HEK293T (cell line): ENCODE measurements at regions not wholly inside any gene's neighbourhood (a gene's known extent, or its start where the extent isn't known, plus 50 kb on each side); places are given as distances from the start of the nearest gene placed in this dataset.

Experiments used
- CTCF ChIA-PET: fragments of 350-600 bp; formaldehyde crosslinking; extraction: SDS; loops from one replicate; lab custom pipeline; 2021; ENCODE audit warnings: antibody characterized with exemption, inconsistent platforms; lab: Yijun Ruan, JAX
- POLR2A ChIA-PET: fragments of 350-600 bp; formaldehyde crosslinking; extraction: SDS; loops from one replicate; lab custom pipeline; 2020; ENCODE audit warnings: antibody characterized with exemption, inconsistent platforms; lab: Yijun Ruan, JAX
- DNase-seq: peaks from one replicate; pipeline ENCODE4 v3.0.0; 2012; ENCODE audit warnings: mixed read lengths; ENCODE audit errors: extremely low spot score
- ARNT ChIP-seq: fragments of 450-650 bp; IDR thresholded peaks from 2 replicates; pipeline ENCODE4 v1.6.1; 2017; ENCODE audit warnings: mild to moderate bottlenecking
- BHLHE40 ChIP-seq: fragments of 450-650 bp; IDR thresholded peaks from 2 replicates; pipeline ENCODE4 v1.6.1; 2016; ENCODE audit warnings: mild to moderate bottlenecking, moderate library complexity, borderline replicate concordance
- CTBP1 ChIP-seq: fragments of 450-650 bp; IDR thresholded peaks from 2 replicates; pipeline ENCODE4 v1.6.1; 2016; ENCODE audit warnings: borderline replicate concordance
- ELF4 ChIP-seq: fragments of 450-650 bp; IDR thresholded peaks from 2 replicates; pipeline ENCODE4 v1.6.1; 2017; ENCODE audit warnings: antibody characterized with exemption
- FOXA1 ChIP-seq: fragments of 450-650 bp; IDR thresholded peaks from 2 replicates; pipeline ENCODE4 v1.6.1; 2016; ENCODE audit warnings: mild to moderate bottlenecking
- FOXK2 ChIP-seq: fragments of 450-650 bp; IDR thresholded peaks from 2 replicates; pipeline ENCODE4 v1.6.1; 2016; ENCODE audit warnings: mild to moderate bottlenecking
- FOXM1 ChIP-seq: fragments of 450-650 bp; IDR thresholded peaks from 2 replicates; pipeline ENCODE4 v1.6.1; 2017; ENCODE audit warnings: mild to moderate bottlenecking, borderline replicate concordance
- HDGF ChIP-seq: fragments of 450-650 bp; IDR thresholded peaks from 2 replicates; pipeline ENCODE4 v1.6.1; 2017; ENCODE audit warnings: antibody characterized with exemption, borderline replicate concordance
- L3MBTL2 ChIP-seq: fragments of 450-650 bp; conservative IDR thresholded peaks from 2 replicates; pipeline ENCODE4 v1.6.1; 2016; ENCODE audit warnings: mild to moderate bottlenecking
- LEF1 ChIP-seq: fragments of 450-650 bp; IDR thresholded peaks from 2 replicates; pipeline ENCODE4 v1.6.1; 2017; ENCODE audit warnings: mild to moderate bottlenecking, borderline replicate concordance
- NFRKB ChIP-seq: fragments of 450-650 bp; IDR thresholded peaks from 2 replicates; pipeline ENCODE4 v1.6.1; 2016; ENCODE audit warnings: mild to moderate bottlenecking, moderate library complexity
- PKNOX1 ChIP-seq: fragments of 450-650 bp; IDR thresholded peaks from 2 replicates; pipeline ENCODE4 v1.6.1; 2016
- SP1 ChIP-seq: fragments of 450-650 bp; IDR thresholded peaks from 2 replicates; pipeline ENCODE4 v1.6.1; 2017
- SUZ12 ChIP-seq: fragments of 450-650 bp; IDR thresholded peaks from 2 replicates; pipeline ENCODE4 v1.6.1; 2016; ENCODE audit warnings: mild to moderate bottlenecking
- TARDBP ChIP-seq: fragments of 450-650 bp; IDR thresholded peaks from 2 replicates; pipeline ENCODE4 v1.6.1; 2016
- ZNF384 ChIP-seq: fragments of 450-650 bp; IDR thresholded peaks from 2 replicates; pipeline ENCODE4 v1.6.1; 2016

GRCh38 chrX:40996886-40997530 is 88.2 kb upstream of the USP9X start:
- ChIA-PET CTCF (interaction anchor here (0.6 kb wide), 1 partner anchor 384 kb away, joined by 3 read pairs; no protein-coding TSS in a partner anchor), POLR2A (interaction anchor here (1.5 kb wide), 1 partner anchor 88 kb away, joined by 7 read pairs; the partner anchor contains the start of gene USP9X)
- peak; percentile 51; the same call in 1 of the 2 replicates for TF ChIP-seq BHLHE40
- no peak for TF ChIP-seq FOXK2
- no peak for TF ChIP-seq LEF1
- peak; percentile 64 for DNase-seq

- DNase-seq, result no peak
These were observed 87.1 kb upstream of the USP9X start for GRCh38 chrX:40998123-40998522.

GRCh38 chrX:41001327-41001726 is 83.9 kb upstream of the USP9X start:
- POLR2A ChIA-PET, result no interaction called here
- CTCF ChIA-PET, result interaction anchor here (0.6 kb wide), 1 partner anchor 116 kb away, joined by 5 read pairs; no protein-coding TSS in a partner anchor
- TF ChIP-seq FOXK2 (no peak), L3MBTL2 (no peak), FOXM1 (no peak), ELF4 (no peak), TARDBP (no peak), SUZ12 (no peak), FOXA1 (no peak), LEF1 (no peak), ARNT (no peak), SP1 (no peak), BHLHE40 (no peak), CTBP1 (no peak), ZNF384 (no peak), HDGF (no peak), NFRKB (no peak)

More at GRCh38 chrX:40998123-40998522, 87.1 kb upstream of the USP9X start:
- CTCF ChIA-PET, result no interaction called here
- TF ChIP-seq NFRKB, result no peak
- TF ChIP-seq HDGF, result no peak
- no peak for TF ChIP-seq BHLHE40
- no peak for TF ChIP-seq PKNOX1
- no peak for TF ChIP-seq ZNF384
- POLR2A ChIA-PET, result no interaction called here

DNA sequence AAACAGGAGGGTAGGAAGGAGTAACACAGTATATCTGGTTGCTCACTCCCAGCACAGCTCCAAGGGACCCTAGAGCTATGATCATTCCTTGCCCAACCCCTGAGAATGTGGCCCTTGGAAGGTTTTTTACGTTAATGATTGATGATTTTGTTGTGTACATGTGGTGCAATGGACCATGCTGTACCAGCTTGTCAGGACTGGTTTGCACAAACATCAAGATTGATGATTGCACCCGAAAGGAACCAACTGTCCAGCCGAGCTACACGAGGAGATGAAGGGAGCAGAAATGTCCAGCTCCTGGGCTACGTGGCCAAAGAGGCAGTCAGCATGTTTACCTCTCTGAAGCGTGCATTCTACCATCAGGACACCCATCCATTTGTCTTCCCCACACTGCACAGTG is 83.2 kb upstream of the USP9X start:
- ChIA-PET CTCF (no interaction called here), POLR2A (interaction anchor here (0.6 kb wide), 1 partner anchor 137 kb away, joined by 3 read pairs; no protein-coding TSS in a partner anchor)

More at GRCh38 chrX:41001327-41001726, 83.9 kb upstream of the USP9X start:
- DNase-seq, result no peak

GRCh38 chrX:41003506-41004270 is 81.6 kb upstream of the USP9X start:
- TF ChIP-seq HDGF (no peak), FOXK2 (no peak), CTBP1 (no peak), BHLHE40 (no peak), SUZ12 (no peak), ZNF384 (no peak), PKNOX1 (no peak), ELF4 (no peak), FOXM1 (no peak), TARDBP (no peak), ARNT (no peak), FOXA1 (no peak), LEF1 (no peak), SP1 (no peak), L3MBTL2 (no peak), NFRKB (no peak)
- ChIA-PET POLR2A (no interaction called here), CTCF (no interaction called here)
- no peak for DNase-seq

More for the DNA sequence above, 83.2 kb upstream of the USP9X start:
- TF ChIP-seq ARNT (no peak), FOXA1 (no peak), SUZ12 (no peak)
- no peak for DNase-seq

- DNase-seq, result no peak
- TF ChIP-seq ARNT (no peak), PKNOX1 (no peak), FOXM1 (no peak), HDGF (no peak), NFRKB (no peak), FOXA1 (no peak), BHLHE40 (no peak), LEF1 (no peak), CTBP1 (no peak), TARDBP (no peak), ZNF384 (no peak), ELF4 (no peak), SUZ12 (no peak), L3MBTL2 (no peak), FOXK2 (no peak)
- CTCF ChIA-PET, result interaction anchor here (0.7 kb wide), 1 partner anchor 138 kb away, joined by 3 read pairs; no protein-coding TSS in a partner anchor
- POLR2A ChIA-PET, result no interaction called here
These were observed 79.7 kb upstream of the USP9X start for GRCh38 chrX:41005445-41005992.
